Fibroblast of skin of left quadriceps (primary cell): ENCODE measurements at regions not wholly inside any gene's neighbourhood (a gene's known extent, or its start where the extent isn't known, plus 50 kb on each side); places are given as distances from the start of the nearest gene placed in this dataset.
"Not testable (repeated sequence)": the region's sequence is repeated elsewhere in the genome, so short reads cannot be mapped to it uniquely, and the experiment has no call there.

Experiments
- DNase-seq, 2 experiments: peaks; one replicate each; pipeline ENCODE4 v3.0.0-alpha.2; 2013; ENCODE audit warnings: low read depth in 2 of 2

- no peak for DNase-seq
These were observed 456.1 kb upstream of the PROX1 start for GRCh38 chr1:213531369-213532310.

- no peak for DNase-seq
These were observed 454.6 kb upstream of the PROX1 start for GRCh38 chr1:213533125-213533524.

- no peak for DNase-seq
These were observed 452.1 kb upstream of the PROX1 start for GRCh38 chr1:213535679-213536078.

- DNase-seq, result no peak
These were observed 449.5 kb upstream of the PROX1 start for GRCh38 chr1:213538251-213538650.

GRCh38 chr1:213539464-213539863 lies 448.3 kb upstream of the PROX1 start:
- no peak for DNase-seq

- DNase-seq, result no peak
These were observed 446.1 kb upstream of the PROX1 start for GRCh38 chr1:213541641-213542040.

- not testable (repeated sequence) for DNase-seq
These were observed 442.6 kb upstream of the PROX1 start for GRCh38 chr1:213545181-213545580.

- DNase-seq, result no peak
These were observed 437.8 kb upstream of the PROX1 start for GRCh38 chr1:213549982-213550381.

GRCh38 chr1:213550804-213551203 lies 437.0 kb upstream of the PROX1 start:
- no peak for DNase-seq

GRCh38 chr1:213552045-213552444 lies 435.7 kb upstream of the PROX1 start:
- no peak for DNase-seq

- DNase-seq, result no peak
These were observed 427.5 kb upstream of the PROX1 start for GRCh38 chr1:213560226-213560625.

GRCh38 chr1:213561870-213562269 lies 425.9 kb upstream of the PROX1 start:
- no peak for DNase-seq

- DNase-seq, result no peak
These were observed 423.5 kb upstream of the PROX1 start for GRCh38 chr1:213564215-213564659.

- DNase-seq, result no peak
These were observed 418.6 kb upstream of the PROX1 start for GRCh38 chr1:213568929-213569815.

- no peak for DNase-seq
These were observed 418.0 kb upstream of the PROX1 start for GRCh38 chr1:213569816-213570150.

- no peak for DNase-seq
These were observed 417.3 kb upstream of the PROX1 start for GRCh38 chr1:213570487-213570886.

GRCh38 chr1:213571419-213571818 lies 416.4 kb upstream of the PROX1 start:
- no peak for DNase-seq

- DNase-seq, result no peak
These were observed 415.9 kb upstream of the PROX1 start for GRCh38 chr1:213571843-213572242.

GRCh38 chr1:213572912-213573647 lies 414.7 kb upstream of the PROX1 start:
- DNase-seq, result no peak

- DNase-seq, result no peak
These were observed 414.1 kb upstream of the PROX1 start for GRCh38 chr1:213573648-213574009.

GRCh38 chr1:213582976-213583567 lies 404.7 kb upstream of the PROX1 start:
- DNase-seq, result no peak

- DNase-seq, result no peak
These were observed 403.5 kb upstream of the PROX1 start for GRCh38 chr1:213584272-213584671.
